Fibroblast of lung (primary cell): ENCODE measurements at regions not wholly inside any gene's neighbourhood (a gene's known extent, or its start where the extent isn't known, plus 50 kb on each side); places are given as distances from the start of the nearest gene placed in this dataset.

ENCODE experiments used
- EZH2 ChIP-seq: IDR thresholded peaks from 2 replicates; pipeline ENCODE4 v1.5.1; 2012; ENCODE audit warnings: low read length, control low read depth, mild to moderate bottlenecking; ENCODE audit errors: missing control alignments
- TF ChIP-seq, protein P1 (sequence below), 2 donors: IDR thresholded peaks in 1 of 2; conservative IDR thresholded peaks in 1 of 2; 1 replicate in 1 of 2; 2 replicates in 1 of 2; pipeline ENCODE4 v1.5.1; 2011 to 2012; ENCODE audit warnings: low read length in 2 of 2, control low read depth in 1 of 2, inconsistent platforms in 1 of 2, low read depth in 1 of 2, mild to moderate bottlenecking in 1 of 2

GRCh38 chr1:221849110-221849509 is 107.2 kb upstream of the DUSP10 start:
- TF ChIP-seq, protein P1, sequence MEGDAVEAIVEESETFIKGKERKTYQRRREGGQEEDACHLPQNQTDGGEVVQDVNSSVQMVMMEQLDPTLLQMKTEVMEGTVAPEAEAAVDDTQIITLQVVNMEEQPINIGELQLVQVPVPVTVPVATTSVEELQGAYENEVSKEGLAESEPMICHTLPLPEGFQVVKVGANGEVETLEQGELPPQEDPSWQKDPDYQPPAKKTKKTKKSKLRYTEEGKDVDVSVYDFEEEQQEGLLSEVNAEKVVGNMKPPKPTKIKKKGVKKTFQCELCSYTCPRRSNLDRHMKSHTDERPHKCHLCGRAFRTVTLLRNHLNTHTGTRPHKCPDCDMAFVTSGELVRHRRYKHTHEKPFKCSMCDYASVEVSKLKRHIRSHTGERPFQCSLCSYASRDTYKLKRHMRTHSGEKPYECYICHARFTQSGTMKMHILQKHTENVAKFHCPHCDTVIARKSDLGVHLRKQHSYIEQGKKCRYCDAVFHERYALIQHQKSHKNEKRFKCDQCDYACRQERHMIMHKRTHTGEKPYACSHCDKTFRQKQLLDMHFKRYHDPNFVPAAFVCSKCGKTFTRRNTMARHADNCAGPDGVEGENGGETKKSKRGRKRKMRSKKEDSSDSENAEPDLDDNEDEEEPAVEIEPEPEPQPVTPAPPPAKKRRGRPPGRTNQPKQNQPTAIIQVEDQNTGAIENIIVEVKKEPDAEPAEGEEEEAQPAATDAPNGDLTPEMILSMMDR (conservative IDR thresholded peaks at IDR 0.05 in 1 of 2, IDR thresholded peaks at IDR 0.05 in 1 of 2; ENCODE audit: low read depth in 1 of 2, low read length in 2 of 2), result no peak
- no peak for TF ChIP-seq EZH2
